H1 (cell line): ENCODE measurements at regions not wholly inside any gene's neighbourhood (a gene's known extent, or its start where the extent isn't known, plus 50 kb on each side); places are given as distances from the start of the nearest gene placed in this dataset.

ENCODE experiments used
- CTCF ChIA-PET: fragments of 300-600 bp; sonication (Branson Sonifier 250); formaldehyde crosslinking; loops from one replicate; lab custom pipeline; 2021; ENCODE audit not compliant: partially characterized antibody; lab: Charles Lee
- POLR2A ChIA-PET: fragments of 300-600 bp; sonication (Branson Sonifier 250); formaldehyde crosslinking; loops from one replicate; lab custom pipeline; 2021; ENCODE audit warnings: inconsistent platforms; ENCODE audit not compliant: partially characterized antibody; lab: Charles Lee
- DNase-seq, 2 experiments: peaks; one replicate each; pipeline versions ENCODE4 v3.0.0 to v3.0.0-alpha.2; 2010 to 2022; ENCODE audit warnings: low spot score in 2 of 2, low read depth in 1 of 2, mixed read lengths in 1 of 2
- FAIRE-seq: peaks from 2 replicates; lab custom pipeline; 2011; peaks lifted over from hg19 to GRCh38; lab: Jason Lieb, UNC
- H2AFZ ChIP-seq: 2 replicates; pipeline ENCODE4 v1.8.1; 2012; ENCODE audit warnings: low read length, inconsistent platforms
- H2AK5ac ChIP-seq: 2 replicates; pipeline ENCODE4 v1.6.1; 2013; ENCODE audit warnings: low read depth, low read length
- H2BK120ac ChIP-seq: replicated peaks from 2 replicates; pipeline ENCODE3; 2013; ENCODE audit warnings: low read depth, low read length, inconsistent platforms
- H2BK12ac ChIP-seq: 2 replicates; pipeline ENCODE4 v1.6.1; 2013; ENCODE audit warnings: low read depth, low read length
- H2BK15ac ChIP-seq: 2 replicates; pipeline ENCODE4 v1.6.1; 2013; ENCODE audit warnings: low read length
- H2BK20ac ChIP-seq: 2 replicates; pipeline ENCODE4 v1.6.1; 2013; ENCODE audit warnings: low read length
- H2BK5ac ChIP-seq: 2 replicates; pipeline ENCODE4 v1.6.1; 2013; ENCODE audit warnings: low read depth, low read length
- H3K14ac ChIP-seq: 2 replicates; pipeline ENCODE4 v1.6.1; 2013; ENCODE audit warnings: inconsistent platforms; ENCODE audit not compliant: insufficient read length
- H3K18ac ChIP-seq: 2 replicates; pipeline ENCODE4 v1.6.1; 2013; ENCODE audit warnings: low read length; ENCODE audit errors: extremely low read depth
- H3K23ac ChIP-seq: 2 replicates; pipeline ENCODE4 v1.6.1; 2013; ENCODE audit warnings: inconsistent platforms; ENCODE audit not compliant: insufficient read length
- H3K23me2 ChIP-seq: 2 replicates; pipeline ENCODE4 v1.6.1; 2013; ENCODE audit warnings: low read depth, low read length
- H3K27ac ChIP-seq: 2 replicates; pipeline ENCODE4 v1.6.1; 2011; ENCODE audit warnings: low read depth, low read length, inconsistent platforms
- H3K27me3 ChIP-seq, 4 experiments: replicated peaks in 1 of 4; 1 replicate in 1 of 4; 2 replicates in 3 of 4; pipeline versions ENCODE4 v1.6.1 to v1.8.1; 2011 to 2013; ENCODE audit warnings: low read length in 3 of 4, mild to moderate bottlenecking in 3 of 4, inconsistent platforms in 2 of 4, mixed read lengths in 2 of 4, moderate library complexity in 1 of 4; ENCODE audit not compliant: control insufficient read depth in 3 of 4, insufficient read depth in 3 of 4; ENCODE audit errors: extremely low read depth in 1 of 4
- H3K36me3 ChIP-seq, 4 experiments: 2 replicates each; pipeline versions ENCODE4 v1.6.1 to v1.8.1; 2011 to 2013; ENCODE audit warnings: mild to moderate bottlenecking in 4 of 4, low read length in 3 of 4, moderate library complexity in 2 of 4, control low read depth in 1 of 4, inconsistent platforms in 1 of 4; ENCODE audit not compliant: insufficient read depth in 4 of 4, control insufficient read depth in 2 of 4
- H3K4ac ChIP-seq: replicated peaks from 2 replicates; pipeline ENCODE3; 2013; ENCODE audit warnings: low read length, low read depth, mixed read lengths, inconsistent platforms; ENCODE audit not compliant: insufficient read length
- H3K4me1 ChIP-seq, 4 experiments: replicated peaks in 1 of 4; 1 replicate in 1 of 4; 2 replicates in 3 of 4; pipeline versions ENCODE4 v1.6.1 to v1.8.1; 2011 to 2013; ENCODE audit warnings: low read length in 3 of 4, inconsistent platforms in 2 of 4, mixed read lengths in 1 of 4; ENCODE audit not compliant: insufficient read depth in 4 of 4, control insufficient read depth in 3 of 4
- H3K4me2 ChIP-seq, 2 experiments: 2 replicates each; pipeline versions ENCODE4 v1.6.1 to v1.8.1; 2011 to 2013; ENCODE audit warnings: low read depth in 2 of 2, low read length in 2 of 2, control low read depth in 1 of 2, inconsistent platforms in 1 of 2, mild to moderate bottlenecking in 1 of 2; ENCODE audit not compliant: insufficient read depth in 1 of 2
- H3K4me3 ChIP-seq, 4 experiments: fragments of 200-600, 300-600 bp in 1 of 4; sonication (generic), shearing (Covaris generic), sonication (Bioruptor Twin) in 1 of 4; 2 replicates each; pipeline versions ENCODE4 v1.5.1 to v1.8.1; 2011 to 2016; ENCODE audit warnings: low read length in 4 of 4, low read depth in 3 of 4, control low read depth in 2 of 4, inconsistent platforms in 2 of 4, mild to moderate bottlenecking in 2 of 4, mixed read lengths in 1 of 4, moderate library complexity in 1 of 4; ENCODE audit not compliant: insufficient read depth in 2 of 4; ENCODE audit errors: extremely low read depth in 1 of 4
- H3K56ac ChIP-seq: replicated peaks from 2 replicates; pipeline ENCODE3; 2013; ENCODE audit warnings: low read depth, mild to moderate bottlenecking, mixed read lengths, low read length, inconsistent platforms; ENCODE audit not compliant: insufficient read length
- H3K79me1 ChIP-seq: 2 replicates; pipeline ENCODE4 v1.6.1; 2013; ENCODE audit warnings: low read depth, low read length, control low read depth
- H3K79me2 ChIP-seq, 2 experiments: 2 replicates each; pipeline versions ENCODE4 v1.6.1 to v1.8.1; 2012 to 2013; ENCODE audit warnings: low read length in 2 of 2, mild to moderate bottlenecking in 2 of 2, inconsistent platforms in 1 of 2; ENCODE audit not compliant: insufficient read depth in 2 of 2, control insufficient read depth in 1 of 2
- H3K9ac ChIP-seq, 4 experiments: replicated peaks in 1 of 4; 1 replicate in 1 of 4; 2 replicates in 3 of 4; pipeline versions ENCODE4 v1.6.1 to v1.8.1; 2011 to 2013; ENCODE audit warnings: low read depth in 3 of 4, low read length in 3 of 4, control low read depth in 2 of 4, mild to moderate bottlenecking in 2 of 4, moderate library complexity in 2 of 4, inconsistent platforms in 1 of 4; ENCODE audit errors: extremely low read depth in 1 of 4
- H3K9me3 ChIP-seq, 2 experiments: 2 replicates each; pipeline versions ENCODE4 v1.6.1 to v1.8.1; 2012 to 2013; ENCODE audit warnings: mild to moderate bottlenecking in 2 of 2, moderate library complexity in 2 of 2, control low read depth in 1 of 2, inconsistent platforms in 1 of 2, low read depth in 1 of 2, low read length in 1 of 2, mixed read lengths in 1 of 2; ENCODE audit not compliant: insufficient read depth in 2 of 2
- H4K20me1 ChIP-seq, 2 experiments: replicated peaks in 1 of 2; 2 replicates each; pipeline versions ENCODE3 to v1.8.1; 2011 to 2013; ENCODE audit warnings: inconsistent platforms in 2 of 2, low read length in 2 of 2, mild to moderate bottlenecking in 1 of 2; ENCODE audit not compliant: insufficient read depth in 2 of 2, control insufficient read depth in 1 of 2
- H4K5ac ChIP-seq: 2 replicates; pipeline ENCODE4 v1.6.1; 2013; ENCODE audit warnings: low read length, low read depth, mixed read lengths, inconsistent platforms; ENCODE audit not compliant: insufficient read length
- H4K8ac ChIP-seq: 2 replicates; pipeline ENCODE4 v1.8.0; 2013; ENCODE audit warnings: mild to moderate bottlenecking, moderate library complexity, low read length, inconsistent platforms; ENCODE audit not compliant: insufficient read depth; ENCODE audit errors: extremely low read depth
- H4K91ac ChIP-seq: replicated peaks from 2 replicates; pipeline ENCODE3; 2013; ENCODE audit warnings: low read length, mixed read lengths, inconsistent platforms; ENCODE audit not compliant: insufficient read length
- ATF2 ChIP-seq: IDR thresholded peaks from 2 replicates; pipeline ENCODE4 v1.6.1; 2012; ENCODE audit warnings: low read length, inconsistent platforms
- BACH1 ChIP-seq: IDR thresholded peaks from 2 replicates; pipeline ENCODE4 v1.6.1; 2012; ENCODE audit warnings: low read length, improper control_type of control experiment
- BRCA1 ChIP-seq: IDR thresholded peaks from 2 replicates; pipeline ENCODE4 v1.6.1; 2012; ENCODE audit warnings: low read depth, low read length, improper control_type of control experiment
- EGR1 ChIP-seq: IDR thresholded peaks from 2 replicates; pipeline ENCODE4 v1.6.1; 2011; ENCODE audit warnings: low read depth, low read length, borderline replicate concordance
- EP300 ChIP-seq, 2 experiments: IDR thresholded peaks; 1 replicate in 1 of 2; 2 replicates in 1 of 2; pipeline ENCODE4 v1.6.1; 2011 to 2012; ENCODE audit warnings: low read depth in 2 of 2, low read length in 2 of 2, mild to moderate bottlenecking in 2 of 2, borderline replicate concordance in 1 of 2, inconsistent platforms in 1 of 2, moderate library complexity in 1 of 2
- JUN ChIP-seq: IDR thresholded peaks from 2 replicates; pipeline ENCODE4 v1.6.1; 2011; ENCODE audit warnings: low read depth, mild to moderate bottlenecking, improper control_type of control experiment, low read length
- NANOG ChIP-seq: IDR thresholded peaks from 2 replicates; pipeline ENCODE4 v1.6.1; 2011; ENCODE audit warnings: low read length, low read depth, mild to moderate bottlenecking, inconsistent platforms; ENCODE audit not compliant: insufficient read depth, poor library complexity, severe bottlenecking
- NRF1 ChIP-seq: IDR thresholded peaks from 2 replicates; pipeline ENCODE4 v1.6.1; 2011; ENCODE audit warnings: mild to moderate bottlenecking, low read depth, low read length, improper control_type of control experiment
- WGBS, 2 experiments: shearing (Covaris generic) in 1 of 2; methylation state at CpG; one replicate each; pipeline versions ENCODE4 v1.1.6 to v1.1.7; 2013 to 2015; ENCODE audit warnings: low lambda C conversion rate in 2 of 2, mixed read lengths in 2 of 2, inconsistent platforms in 1 of 2, low coverage in 1 of 2, missing lambda C conversion rate in 1 of 2; ENCODE audit not compliant: insufficient replicate concordance in 2 of 2, insufficient coverage in 1 of 2, insufficient read length in 1 of 2; ENCODE audit errors: extremely low coverage in 1 of 2, missing lambda C conversion rate in 1 of 2; 5-methylcytosine and 5-hydroxymethylcytosine counted together

- Histone ChIP-seq H3K27me3 (no peaks in the 10 kb centered on the region; a peak in 1 of 7 replicates), H2BK5ac (peak overlapping the region; percentile 71; the same call in 1 of the 2 replicates), H3K79me1 (no peaks in the 10 kb centered on the region; the same call in 1 of the 2 replicates), H3K4me1 (peaks cover 0 to 39% (median 21%) of the 10 kb centered on the region in 4 experiments; a peak in 6 of 7 replicates), H4K20me1 (no peaks in the 10 kb centered on the region), H3K79me2 (no peaks in the 10 kb centered on the region), H2BK15ac (no peak overlapping the region), H3K14ac (no peak overlapping the region), H2AK5ac (no peak overlapping the region; the same call in 1 of the 2 replicates), H3K9me3 (no peaks in the 10 kb centered on the region), H4K5ac (no peak overlapping the region), H3K56ac (no peak overlapping the region), H4K91ac (peak overlapping the region; percentile 95), H3K9ac (no peak overlapping the region), H2BK120ac (no peak overlapping the region), H2BK12ac (peak overlapping the region; percentile 87; the same call in 1 of the 2 replicates), H3K4ac (peak overlapping the region; percentile 24), H2AFZ (0 out of 2 replicates have a peak overlapping the region, but pooled peaks have one; percentile 31), H3K23me2 (peaks cover 7% of the 10 kb centered on the region; the same call in 1 of the 2 replicates), H3K4me2 (peak overlapping the region; percentile 1 to 97; a peak in 2 of 4 replicates), H3K23ac (no peak overlapping the region), H3K36me3 (no peaks in the 10 kb centered on the region), H3K18ac (peak overlapping the region; percentile 83), H3K27ac (no peak overlapping the region), H3K4me3 (peak overlapping the region in 1 of 4 experiments; percentile 11; a peak in 1 of 8 replicates), H2BK20ac (no peak overlapping the region), H4K8ac (peak overlapping the region; percentile 51; the same call in 1 of the 2 replicates)
- DNase-seq (no peak), FAIRE-seq (no peak)
- POLR2A ChIA-PET, result no interaction called here
- WGBS, 2 experiments, result 71% methylated on average over 17 of the region's 18 CpGs; no CpG with 5 or more reads in 1 of the 2 experiments
- no peak for TF ChIP-seq EGR1
- no peak for TF ChIP-seq NANOG
- no peak for TF ChIP-seq BRCA1
- TF ChIP-seq ATF2, result no peak
- no peak for TF ChIP-seq EP300 (IDR thresholded peaks at IDR 0.05; ENCODE audit: borderline replicate concordance in 1 of 2, low read depth in 2 of 2, low read length in 2 of 2)
- TF ChIP-seq BACH1, result no peak
- TF ChIP-seq NRF1, result no peak
- no peak for TF ChIP-seq JUN
- CTCF ChIA-PET, result interaction anchor here (0.6 to 2.0 kb wide), 7 partner anchors 11 to 789 kb away, joined by 3 to 7 read pairs (median 4); no protein-coding TSS in a partner anchor
Observed at GRCh38 chr17:79219208-79219935, 144.7 kb downstream of the ENGASE start.
